ENCODE measurements at regions not wholly inside any gene's neighbourhood (a gene's known extent, or its start where the extent isn't known, plus 50 kb on each side); places are given as distances from the start of the nearest gene placed in this dataset.

GRCh38 chr12:25886396-25886795 lies 72.1 kb upstream of the RASSF8 start:
- TF ChIP-seq POLR2AphosphoS5 (IDR thresholded peaks at IDR 0.05) (no peak), POLR2A (IDR thresholded peaks at IDR 0.05; ENCODE audit: low read depth) (no peak)

Data from esophagus muscularis mucosa (tissue), 2 donors.